HCEC 1CT (cell line): ENCODE measurements at regions not wholly inside any gene's neighbourhood (a gene's known extent, or its start where the extent isn't known, plus 50 kb on each side); places are given as distances from the start of the nearest gene placed in this dataset.

ENCODE experiments used
- DNase-seq: peaks from one replicate; pipeline ENCODE4 v3.0.0-alpha.2; 2017

GRCh38 chr13:27014406-27015359 lies 156.9 kb downstream of the USP12 start:
- no peak for DNase-seq

- peak; percentile 90 for DNase-seq
Observed at GRCh38 chr13:27012482-27013197, 159.0 kb downstream of the USP12 start.

GRCh38 chr13:27011661-27012060 lies 159.9 kb downstream of the USP12 start:
- DNase-seq, result no peak

- DNase-seq, result no peak
Observed at GRCh38 chr13:27008733-27009132, 162.9 kb downstream of the USP12 start.

GRCh38 chr13:27007166-27007565 lies 164.4 kb downstream of the USP12 start:
- no peak for DNase-seq

GRCh38 chr13:27006519-27007161 lies 165.0 kb downstream of the USP12 start:
- peak; percentile 19 for DNase-seq

GRCh38 chr13:27005976-27006518 lies 165.6 kb downstream of the USP12 start:
- DNase-seq, result no peak

- no peak for DNase-seq
Observed at GRCh38 chr13:27005556-27005955, 166.1 kb downstream of the USP12 start.

- DNase-seq, result no peak
Observed at GRCh38 chr13:27004866-27005265, 166.7 kb downstream of the USP12 start.

- DNase-seq, result no peak
Observed at GRCh38 chr13:27004326-27004725, 167.3 kb downstream of the USP12 start.

GRCh38 chr13:27001705-27002104 lies 169.9 kb downstream of the USP12 start:
- no peak for DNase-seq

GRCh38 chr13:27000686-27001085 lies 170.9 kb downstream of the USP12 start:
- DNase-seq, result no peak

- DNase-seq, result no peak
Observed at GRCh38 chr13:26999499-26999898, 172.1 kb downstream of the USP12 start.

- DNase-seq, result no peak
Observed at GRCh38 chr13:26998292-26998691, 173.3 kb downstream of the USP12 start.

- DNase-seq, result no peak
Observed at GRCh38 chr13:26996965-26997752, 174.5 kb downstream of the USP12 start.

- no peak for DNase-seq
Observed at GRCh38 chr13:26995159-26995558, 176.5 kb downstream of the USP12 start.

- no peak for DNase-seq
Observed at GRCh38 chr13:26993780-26994179, 177.8 kb downstream of the USP12 start.

- no peak for DNase-seq
Observed at GRCh38 chr13:26992951-26993719, 178.5 kb downstream of the USP12 start.

- no peak for DNase-seq
Observed at GRCh38 chr13:26991508-26992181, 180.0 kb downstream of the USP12 start.

GRCh38 chr13:26989957-26990713 lies 181.5 kb downstream of the USP12 start:
- no peak for DNase-seq
